ENCODE measurements at regions not wholly inside any gene's neighbourhood (a gene's known extent, or its start where the extent isn't known, plus 50 kb on each side); places are given as distances from the start of the nearest gene placed in this dataset.

GRCh38 chr6:147621263-147621662, 112.8 kb downstream of the SAMD5 start:
- H3K36me3 Mint-ChIP-seq = no peaks in the 10 kb centered on the region
- no peaks in the 10 kb centered on the region for H3K9me3 Mint-ChIP-seq
- H3K27ac Mint-ChIP-seq = no peak overlapping the region
- no peak overlapping the region for H3K4me3 Mint-ChIP-seq
- no peaks in the 10 kb centered on the region for H3K27me3 Mint-ChIP-seq
- DNase-seq = no peak
- H3K4me1 Mint-ChIP-seq = no peaks in the 10 kb centered on the region

- Mint-ChIP-seq H3K36me3 (no peaks in the 10 kb centered on the region), H3K4me3 (no peak overlapping the region)
These were observed 113.5 kb downstream of the SAMD5 start for GRCh38 chr6:147621961-147622360.

GRCh38 chr6:147624946-147625515, 116.5 kb downstream of the SAMD5 start:
- no peaks in the 10 kb centered on the region for H3K9me3 Mint-ChIP-seq
- H3K4me3 Mint-ChIP-seq = no peak overlapping the region
- H3K36me3 Mint-ChIP-seq = no peaks in the 10 kb centered on the region
- no peak overlapping the region for H3K27ac Mint-ChIP-seq
- no peaks in the 10 kb centered on the region for H3K27me3 Mint-ChIP-seq
- DNase-seq = no peak
- H3K4me1 Mint-ChIP-seq = no peaks in the 10 kb centered on the region

More at GRCh38 chr6:147621961-147622360, 113.5 kb downstream of the SAMD5 start:
- no peak for DNase-seq
- Mint-ChIP-seq H3K4me1 (no peaks in the 10 kb centered on the region), H3K27ac (no peak overlapping the region), H3K9me3 (no peaks in the 10 kb centered on the region), H3K27me3 (no peaks in the 10 kb centered on the region)

- no peaks in the 10 kb centered on the region for H3K27me3 Mint-ChIP-seq
- H3K27ac Mint-ChIP-seq = no peak overlapping the region
- H3K4me3 Mint-ChIP-seq = no peak overlapping the region
- no peaks in the 10 kb centered on the region for H3K9me3 Mint-ChIP-seq
- no peaks in the 10 kb centered on the region for H3K36me3 Mint-ChIP-seq
- H3K4me1 Mint-ChIP-seq = no peaks in the 10 kb centered on the region
- no peak for DNase-seq
These were observed 117.5 kb downstream of the SAMD5 start for GRCh38 chr6:147625946-147626345.

DNA sequence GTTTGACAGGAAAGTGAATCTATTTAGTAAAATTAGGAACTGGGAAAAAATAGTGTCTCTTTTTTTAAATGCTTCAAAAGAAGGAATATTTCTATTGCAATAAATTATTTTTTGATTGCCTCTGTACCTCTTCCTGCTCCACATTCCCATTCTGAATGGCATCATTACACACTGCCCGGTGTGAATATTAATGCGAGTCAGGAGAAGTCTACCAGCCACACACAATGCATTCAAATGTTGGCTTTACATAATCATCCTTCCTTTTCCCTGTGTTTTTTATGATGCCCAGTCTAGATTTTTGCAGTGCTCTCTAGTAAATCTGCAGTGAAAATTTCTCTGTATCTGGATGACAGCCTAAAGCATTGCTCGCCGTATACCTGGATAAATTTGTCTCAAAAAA, 118.9 kb downstream of the SAMD5 start:
- Mint-ChIP-seq H3K4me3 (no peak overlapping the region), H3K27ac (no peak overlapping the region), H3K9me3 (no peaks in the 10 kb centered on the region), H3K4me1 (no peaks in the 10 kb centered on the region), H3K27me3 (no peaks in the 10 kb centered on the region), H3K36me3 (no peaks in the 10 kb centered on the region)
- no peak for DNase-seq

- DNase-seq = no peak
- Mint-ChIP-seq H3K9me3 (peaks cover 10% of the 10 kb centered on the region), H3K36me3 (no peaks in the 10 kb centered on the region), H3K27me3 (no peaks in the 10 kb centered on the region), H3K4me1 (no peaks in the 10 kb centered on the region), H3K4me3 (no peak overlapping the region), H3K27ac (no peak overlapping the region)
These were observed 124.7 kb downstream of the SAMD5 start for GRCh38 chr6:147633191-147633590.

- Mint-ChIP-seq H3K36me3 (no peaks in the 10 kb centered on the region), H3K4me3 (no peak overlapping the region), H3K27me3 (peaks cover 6% of the 10 kb centered on the region), H3K4me1 (no peaks in the 10 kb centered on the region), H3K9me3 (peaks cover 10% of the 10 kb centered on the region), H3K27ac (no peak overlapping the region)
- DNase-seq = no peak
These were observed 129.2 kb downstream of the SAMD5 start for GRCh38 chr6:147637620-147638195.

DNA sequence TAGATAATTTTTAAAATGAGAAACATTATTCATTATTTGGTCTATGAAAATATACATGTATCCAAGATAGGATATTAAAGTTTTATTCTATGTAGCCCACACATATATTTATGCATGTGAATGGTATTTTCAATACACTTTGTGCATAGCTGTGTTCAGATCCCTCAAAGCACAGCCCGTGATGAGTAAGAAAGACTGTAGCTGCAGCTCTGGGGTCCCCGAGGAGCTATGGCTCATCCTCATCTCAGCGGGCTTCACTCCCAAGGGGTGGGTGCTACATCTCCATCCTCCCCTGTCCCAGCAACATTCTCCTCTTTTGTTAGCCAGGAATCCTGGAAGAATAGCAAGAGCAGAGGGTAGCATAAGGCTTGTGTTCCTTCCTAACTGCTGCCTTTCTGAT, 130.8 kb downstream of the SAMD5 start:
- DNase-seq = no peak
- Mint-ChIP-seq H3K4me3 (no peak overlapping the region), H3K36me3 (no peaks in the 10 kb centered on the region), H3K27me3 (peaks cover 9% of the 10 kb centered on the region), H3K9me3 (peaks cover 6% of the 10 kb centered on the region), H3K4me1 (no peaks in the 10 kb centered on the region), H3K27ac (no peak overlapping the region)

DNA sequence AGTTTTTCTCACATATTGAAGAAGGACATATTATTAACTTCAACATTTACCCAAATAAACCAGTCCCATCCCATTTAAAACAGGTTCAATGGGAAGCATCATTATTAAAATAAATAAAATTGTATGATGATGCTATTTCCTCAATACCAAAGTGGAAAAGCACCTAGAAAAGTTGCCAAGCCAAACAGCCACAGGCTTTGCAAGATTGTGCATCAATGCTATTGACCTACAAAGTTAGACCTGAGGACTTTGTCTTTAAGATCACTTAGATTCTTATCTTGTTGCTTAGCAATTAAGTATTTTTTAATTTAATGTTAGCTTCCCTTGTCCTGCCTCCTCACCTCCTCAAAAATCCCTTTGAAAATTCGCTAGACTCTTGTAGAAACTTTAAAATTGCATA, 132.1 kb downstream of the SAMD5 start:
- no peak for DNase-seq
- Mint-ChIP-seq H3K36me3 (no peaks in the 10 kb centered on the region), H3K27ac (no peak overlapping the region), H3K4me3 (no peak overlapping the region), H3K4me1 (no peaks in the 10 kb centered on the region), H3K27me3 (peaks cover 9% of the 10 kb centered on the region), H3K9me3 (no peaks in the 10 kb centered on the region)

DNA sequence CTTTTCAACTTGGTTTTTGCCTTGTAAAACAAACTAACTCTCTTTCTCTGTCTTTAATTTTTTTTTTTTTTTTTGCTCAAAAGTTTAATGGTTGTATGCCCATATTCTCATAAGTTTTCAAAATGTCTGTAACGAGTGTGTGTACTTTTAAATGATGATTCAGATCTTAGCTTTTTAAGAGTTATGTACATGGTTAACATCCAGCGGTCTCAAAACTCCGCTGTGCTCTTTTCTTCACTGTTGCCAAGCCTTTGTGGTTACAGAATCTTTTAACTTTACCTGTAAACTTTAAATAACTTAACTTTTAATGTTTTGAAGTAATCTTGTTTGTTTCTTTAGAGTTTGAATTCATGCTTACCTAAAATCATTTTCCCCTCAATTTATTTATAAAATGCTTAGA, 133.0 kb downstream of the SAMD5 start:
- DNase-seq = no peak
- no peaks in the 10 kb centered on the region for H3K36me3 Mint-ChIP-seq

DNA sequence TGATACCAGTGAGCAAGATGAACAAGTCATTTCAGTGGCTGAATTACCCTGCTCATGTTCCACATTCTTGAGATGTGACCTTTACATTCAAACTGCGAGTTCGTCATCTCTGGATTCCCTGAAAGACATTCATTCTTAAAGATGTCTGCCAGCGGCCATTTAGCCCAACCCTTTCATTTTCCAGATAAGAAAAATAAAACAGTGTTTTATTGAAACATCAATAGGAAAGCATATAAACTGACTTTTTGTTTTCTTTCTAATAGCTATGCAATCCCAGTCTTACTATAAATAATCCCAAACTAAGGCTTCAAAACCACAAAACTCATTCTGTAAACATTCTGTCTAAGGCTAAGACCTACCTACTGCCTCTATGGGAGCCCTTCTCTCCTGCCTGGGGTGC, 134.0 kb downstream of the SAMD5 start:
- Mint-ChIP-seq H3K4me1 (no peaks in the 10 kb centered on the region), H3K36me3 (no peaks in the 10 kb centered on the region), H3K27me3 (peaks cover 12% of the 10 kb centered on the region), H3K27ac (no peak overlapping the region), H3K4me3 (no peak overlapping the region), H3K9me3 (no peaks in the 10 kb centered on the region)
- DNase-seq = no peak

More for the DNA sequence above, 133.0 kb downstream of the SAMD5 start:
- Mint-ChIP-seq H3K4me1 (no peaks in the 10 kb centered on the region), H3K4me3 (no peak overlapping the region), H3K9me3 (no peaks in the 10 kb centered on the region), H3K27ac (no peak overlapping the region), H3K27me3 (peaks cover 12% of the 10 kb centered on the region)

GRCh38 chr6:147643341-147644200, 135.1 kb downstream of the SAMD5 start:
- Mint-ChIP-seq H3K4me3 (no peak overlapping the region), H3K27me3 (peaks cover 12% of the 10 kb centered on the region), H3K4me1 (no peaks in the 10 kb centered on the region), H3K9me3 (no peaks in the 10 kb centered on the region), H3K27ac (no peak overlapping the region), H3K36me3 (no peaks in the 10 kb centered on the region)
- DNase-seq = no peak

DNA sequence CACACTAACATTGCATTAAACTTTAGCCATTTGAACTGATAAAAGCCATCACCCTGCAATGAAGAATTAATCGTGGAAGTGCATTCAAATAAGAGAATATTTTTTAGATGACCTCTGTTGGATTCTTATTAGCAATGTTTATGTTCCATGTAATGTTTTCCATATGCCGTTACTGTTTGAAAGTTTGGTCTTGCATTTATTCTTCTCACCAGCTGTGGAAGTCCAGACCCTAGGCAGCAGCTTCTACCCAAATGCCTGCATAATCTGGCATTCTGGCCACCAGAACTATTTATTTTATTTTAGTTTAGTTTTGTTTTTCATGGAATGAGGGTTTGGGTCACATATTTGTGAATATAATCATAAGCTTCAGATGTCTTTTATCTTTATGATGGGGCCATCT, 140.4 kb downstream of the SAMD5 start:
- no peak for DNase-seq
- peaks cover 9% of the 10 kb centered on the region for H3K27me3 Mint-ChIP-seq
- H3K4me3 Mint-ChIP-seq = no peak overlapping the region
- H3K4me1 Mint-ChIP-seq = no peaks in the 10 kb centered on the region
- no peaks in the 10 kb centered on the region for H3K9me3 Mint-ChIP-seq
- H3K36me3 Mint-ChIP-seq = no peaks in the 10 kb centered on the region
- no peak overlapping the region for H3K27ac Mint-ChIP-seq

- no peak for DNase-seq
- no peaks in the 10 kb centered on the region for H3K36me3 Mint-ChIP-seq
- H3K4me1 Mint-ChIP-seq = no peaks in the 10 kb centered on the region
These were observed 143.0 kb downstream of the SAMD5 start for GRCh38 chr6:147651249-147652063.

GRCh38 chr6:147653631-147654030, 145.1 kb downstream of the SAMD5 start:
- no peaks in the 10 kb centered on the region for H3K4me1 Mint-ChIP-seq
- H3K27ac Mint-ChIP-seq = no peak overlapping the region
- no peak overlapping the region for H3K4me3 Mint-ChIP-seq
- no peak for DNase-seq
- no peaks in the 10 kb centered on the region for H3K36me3 Mint-ChIP-seq
- H3K9me3 Mint-ChIP-seq = no peaks in the 10 kb centered on the region
- H3K27me3 Mint-ChIP-seq = peaks cover 4% of the 10 kb centered on the region

More at GRCh38 chr6:147651249-147652063, 143.0 kb downstream of the SAMD5 start:
- Mint-ChIP-seq H3K9me3 (no peaks in the 10 kb centered on the region), H3K4me3 (no peak overlapping the region), H3K27me3 (peaks cover 4% of the 10 kb centered on the region), H3K27ac (no peak overlapping the region)
